Spleen (tissue), 11 donors: ENCODE measurements at regions not wholly inside any gene's neighbourhood (a gene's known extent, or its start where the extent isn't known, plus 50 kb on each side); places are given as distances from the start of the nearest gene placed in this dataset.

Experiments
- DNase-seq: peaks from one replicate; pipeline ENCODE4 v3.0.0-alpha.2; 2020
- H3K27ac ChIP-seq, 8 donors: fragments of 200-600 bp; sonication (generic) in 7 of 8; 1 replicate in 4 of 8; 2 replicates in 4 of 8; pipeline versions ENCODE4 v1.5.0 to v1.8.0; 2016 to 2021; ENCODE audit warnings: inconsistent platforms in 4 of 8, mild to moderate bottlenecking in 4 of 8, moderate library complexity in 1 of 8
- H3K27me3 ChIP-seq, 7 donors: fragments of 200-600 bp; sonication (generic) in 6 of 7; replicated peaks in 1 of 7; 1 replicate in 4 of 7; 2 replicates in 3 of 7; pipeline versions ENCODE4 v1.5.0 to v1.8.0; 2016 to 2021; ENCODE audit warnings: inconsistent platforms in 3 of 7, mild to moderate bottlenecking in 1 of 7
- H3K36me3 ChIP-seq, 6 donors: fragments of 200-600 bp; sonication (generic) in 5 of 6; 1 replicate in 4 of 6; 2 replicates in 2 of 6; pipeline versions ENCODE4 v1.5.0 to v1.8.0; 2016 to 2021; ENCODE audit warnings: inconsistent platforms in 2 of 6
- H3K4me1 ChIP-seq, 6 donors: fragments of 200-600 bp; sonication (generic) in 5 of 6; 1 replicate in 3 of 6; 2 replicates in 3 of 6; pipeline versions ENCODE4 v1.5.0 to v1.8.0; 2016 to 2021; ENCODE audit warnings: inconsistent platforms in 3 of 6
- H3K4me3 ChIP-seq, 8 donors: fragments of 200-600 bp; sonication (generic) in 7 of 8; 1 replicate in 4 of 8; 2 replicates in 4 of 8; pipeline versions ENCODE4 v1.5.0 to v1.8.0; 2016 to 2021; ENCODE audit warnings: inconsistent platforms in 4 of 8, mild to moderate bottlenecking in 4 of 8, moderate library complexity in 2 of 8
- H3K9me3 ChIP-seq, 8 donors: fragments of 200-600 bp; sonication (generic) in 7 of 8; 1 replicate in 4 of 8; 2 replicates in 4 of 8; pipeline versions ENCODE4 v1.5.0 to v1.8.0; 2016 to 2021; ENCODE audit warnings: inconsistent platforms in 4 of 8
- CTCF ChIP-seq, 11 experiments: fragments of 200-600 bp in 7 of 11; fragments of 450-650 bp in 4 of 11; sonication (generic) in 4 of 11; IDR thresholded peaks in 8 of 11; conservative IDR thresholded peaks in 3 of 11; 1 replicate in 7 of 11; 2 replicates in 4 of 11; pipeline versions ENCODE4 v1.4.0 to v1.8.0; 2016 to 2021; ENCODE audit warnings: antibody characterized with exemption in 11 of 11, inconsistent platforms in 4 of 11, mild to moderate bottlenecking in 1 of 11
- POLR2A ChIP-seq, 3 donors: fragments of 450-650 bp; IDR thresholded peaks; one replicate each; pipeline ENCODE4 v1.5.1; 2017; ENCODE audit warnings: antibody characterized with exemption in 3 of 3, mild to moderate bottlenecking in 1 of 3
- POLR2AphosphoS5 ChIP-seq, 3 donors: sonication (generic); formaldehyde crosslinking; IDR thresholded peaks; one replicate each; pipeline ENCODE4 v1.5.1; 2017; ENCODE audit warnings: antibody characterized with exemption in 3 of 3
- WGBS, 5 donors: extraction: QIAGEN DNeasy Blood & Tissue Kit in 3 of 5; methylation state at CpG; one replicate each; pipeline versions ENCODE4 v1.1.5 to v1.1.7; 2013 to 2018; 5-methylcytosine and 5-hydroxymethylcytosine counted together
- intact Hi-C: fragments of 100-400 bp; cut with DNase I; formaldehyde crosslinking; loops from one replicate; pipeline ENCODE4 v1.15.0; 2023; ENCODE audit warnings: low total_unique reads
- donor health status: healthy with polysubstance abuse.
- donor health status: DM: no; HTN: no; CAD: no; lungs with moderate emphysema.
- donor health status: DM: no; HTN: no; CAD: no.
- donor health status: Bipolar disorder and iron deficiency.
- donor health status: healthy.
- donor health status: DM: no; HTN: no; CAD: no.
- donor health status: DM: yes; HTN: yes; CAD: no.

GRCh38 chr17:70668938-70669778, 499.8 kb downstream of the KCNJ2 start:
- whole genome bisulfite sequencing, 5 donors: 90 to 95% (median 92%) methylated on average over 9 to 13 of the region's 13 CpGs

GRCh38 chr17:70674061-70674460, 504.7 kb downstream of the KCNJ2 start:
- Histone ChIP-seq H3K9me3 (no peaks in the 10 kb centered on the region), H3K27ac (no peak overlapping the region), H3K4me1 (no peaks in the 10 kb centered on the region), H3K36me3 (no peaks in the 10 kb centered on the region), H3K27me3 (no peaks in the 10 kb centered on the region), H3K4me3 (no peak overlapping the region)
- WGBS, 5 donors: 76 to 93% (median 80%) methylated on average over 2 of the region's 2 CpGs
- TF ChIP-seq POLR2A (IDR thresholded peaks at IDR 0.05) (no peak), CTCF (IDR thresholded peaks at IDR 0.05 in 8 of 11, conservative IDR thresholded peaks at IDR 0.05 in 3 of 11) (no peak), POLR2AphosphoS5 (IDR thresholded peaks at IDR 0.05) (no peak)
- intact Hi-C loops: no loop called here
- DNase-seq: no peak

More at GRCh38 chr17:70668938-70669778, 499.8 kb downstream of the KCNJ2 start:
- TF ChIP-seq POLR2A (IDR thresholded peaks at IDR 0.05): no peak
- H3K9me3 ChIP-seq: no peaks in the 10 kb centered on the region
- no peaks in the 10 kb centered on the region for H3K36me3 ChIP-seq
- H3K27ac ChIP-seq: no peak overlapping the region
- H3K4me3 ChIP-seq: no peak overlapping the region
- H3K27me3 ChIP-seq: no peaks in the 10 kb centered on the region
- peak; percentile 37 for DNase-seq
- intact Hi-C loops: no loop called here
- no peaks in the 10 kb centered on the region for H3K4me1 ChIP-seq

- 71 to 79% (median 78%) methylated on average over 5 of the region's 5 CpGs for WGBS, 5 donors
- intact Hi-C loops: no loop called here
- no peak for DNase-seq
- Histone ChIP-seq H3K9me3 (no peaks in the 10 kb centered on the region), H3K4me1 (no peaks in the 10 kb centered on the region), H3K27ac (no peak overlapping the region), H3K27me3 (no peaks in the 10 kb centered on the region), H3K36me3 (no peaks in the 10 kb centered on the region), H3K4me3 (no peak overlapping the region)
- no peak for TF ChIP-seq POLR2AphosphoS5 (IDR thresholded peaks at IDR 0.05)
- no peak for TF ChIP-seq POLR2A (IDR thresholded peaks at IDR 0.05)
- no peak for TF ChIP-seq CTCF (IDR thresholded peaks at IDR 0.05 in 8 of 11, conservative IDR thresholded peaks at IDR 0.05 in 3 of 11)
Observed at GRCh38 chr17:70675070-70675590, 505.8 kb downstream of the KCNJ2 start.

GRCh38 chr17:70677783-70678647, 508.7 kb downstream of the KCNJ2 start:
- WGBS, 5 donors: 69 to 81% (median 75%) methylated on average over 9 of the region's 9 CpGs
- H3K27me3 ChIP-seq: no peaks in the 10 kb centered on the region
- H3K27ac ChIP-seq: no peak overlapping the region
- no peaks in the 10 kb centered on the region for H3K36me3 ChIP-seq
- no peak for DNase-seq
- H3K9me3 ChIP-seq: no peaks in the 10 kb centered on the region
- no peaks in the 10 kb centered on the region for H3K4me1 ChIP-seq
- intact Hi-C loops: no loop called here
- TF ChIP-seq POLR2AphosphoS5 (IDR thresholded peaks at IDR 0.05): no peak
- TF ChIP-seq POLR2A (IDR thresholded peaks at IDR 0.05): no peak
- no peak for TF ChIP-seq CTCF (IDR thresholded peaks at IDR 0.05 in 8 of 11, conservative IDR thresholded peaks at IDR 0.05 in 3 of 11)
- no peak overlapping the region for H3K4me3 ChIP-seq
